Esophagus muscularis mucosa (tissue), 4 donors: ENCODE measurements at regions not wholly inside any gene's neighbourhood (a gene's known extent, or its start where the extent isn't known, plus 50 kb on each side); places are given as distances from the start of the nearest gene placed in this dataset.

Experiments
- DNase-seq: peaks from one replicate; pipeline ENCODE4 v3.0.0-alpha.2; 2017; ENCODE audit errors: extremely low spot score
- H3K27ac ChIP-seq, 4 donors: fragments of 200-600 bp; sonication (generic); replicated peaks in 1 of 4; 1 replicate in 3 of 4; 2 replicates in 1 of 4; pipeline ENCODE4 v1.5.1; 2016 to 2019; ENCODE audit warnings: mild to moderate bottlenecking in 1 of 4
- H3K27me3 ChIP-seq, 4 donors: fragments of 200-600 bp; sonication (generic); one replicate each; pipeline versions ENCODE4 v1.5.1 to v1.6.0; 2016 to 2019
- H3K36me3 ChIP-seq, 4 donors: fragments of 200-600 bp; sonication (generic); one replicate each; pipeline ENCODE4 v1.5.1; 2016 to 2019
- H3K4me1 ChIP-seq, 4 donors: fragments of 200-600 bp; sonication (generic); one replicate each; pipeline ENCODE4 v1.5.1; 2016 to 2019
- H3K4me3 ChIP-seq, 4 donors: fragments of 200-600 bp; sonication (generic); 1 replicate in 2 of 4; 2 replicates in 2 of 4; pipeline ENCODE4 v1.5.1; 2016 to 2019; ENCODE audit warnings: mild to moderate bottlenecking in 4 of 4, moderate library complexity in 1 of 4
- H3K9me3 ChIP-seq, 4 donors: fragments of 200-600 bp; sonication (generic); 1 replicate in 3 of 4; 2 replicates in 1 of 4; pipeline ENCODE4 v1.5.1; 2016 to 2019
- CTCF ChIP-seq, 3 experiments: fragments of 200-600 bp in 2 of 3; fragments of 450-650 bp in 1 of 3; sonication (generic) in 2 of 3; IDR thresholded peaks; one replicate each; pipeline ENCODE4 v1.5.1; 2017 to 2019; ENCODE audit warnings: antibody characterized with exemption in 3 of 3, mild to moderate bottlenecking in 2 of 3, moderate library complexity in 1 of 3
- EP300 ChIP-seq: sonication (generic); formaldehyde crosslinking; IDR thresholded peaks from one replicate; pipeline ENCODE4 v1.6.1; 2017; ENCODE audit warnings: antibody characterized with exemption
- POLR2A ChIP-seq: fragments of 450-650 bp; IDR thresholded peaks from one replicate; pipeline ENCODE4 v1.6.1; 2017; ENCODE audit warnings: antibody characterized with exemption, moderate library complexity, mild to moderate bottlenecking, low read depth
- POLR2AphosphoS5 ChIP-seq, 2 donors: sonication (generic); formaldehyde crosslinking; IDR thresholded peaks; one replicate each; pipeline ENCODE4 v1.6.1; 2017; ENCODE audit warnings: antibody characterized with exemption in 2 of 2
- WGBS: methylation state at CpG from one replicate; pipeline ENCODE4 v1.1.5; 2018; 5-methylcytosine and 5-hydroxymethylcytosine counted together
- intact Hi-C: fragments of 100-400 bp; cut with DNase I; formaldehyde crosslinking; loops from one replicate; pipeline ENCODE4 v1.15.1; 2023

- WGBS: 97% methylated on average over 5 of the region's 5 CpGs
- intact Hi-C loops: no loop called here
- Histone ChIP-seq H3K27ac (no peak overlapping the region), H3K9me3 (no peaks in the 10 kb centered on the region), H3K4me3 (no peak overlapping the region), H3K27me3 (no peaks in the 10 kb centered on the region), H3K4me1 (peaks cover 3 to 14% (median 8%) of the 10 kb centered on the region in 4 donors), H3K36me3 (no peaks in the 10 kb centered on the region)
- TF ChIP-seq EP300: no peak
- no peak for TF ChIP-seq POLR2A
- no peak for TF ChIP-seq POLR2AphosphoS5 (IDR thresholded peaks at IDR 0.05)
- TF ChIP-seq CTCF (IDR thresholded peaks at IDR 0.05): no peak
- no peak for DNase-seq
Observed at GRCh38 chr2:37738266-37738885, 66.9 kb upstream of the CDC42EP3 start.

GRCh38 chr2:37739153-37739552 is 67.7 kb upstream of the CDC42EP3 start:
- Histone ChIP-seq H3K4me3 (no peak overlapping the region), H3K27me3 (no peaks in the 10 kb centered on the region), H3K4me1 (peaks cover 3 to 14% (median 8%) of the 10 kb centered on the region in 4 donors), H3K27ac (no peak overlapping the region), H3K36me3 (no peaks in the 10 kb centered on the region), H3K9me3 (no peaks in the 10 kb centered on the region)
- intact Hi-C loops: no loop called here
- 97% methylated on average over 4 of the region's 4 CpGs for WGBS
- no peak for TF ChIP-seq EP300
- no peak for TF ChIP-seq POLR2AphosphoS5 (IDR thresholded peaks at IDR 0.05)
- no peak for TF ChIP-seq CTCF (IDR thresholded peaks at IDR 0.05)
- TF ChIP-seq POLR2A: no peak
- DNase-seq: no peak

GRCh38 chr2:37740164-37740739 is 68.8 kb upstream of the CDC42EP3 start:
- peaks cover 3 to 6% (median 4%) of the 10 kb centered on the region in 4 donors for H3K4me1 ChIP-seq
- H3K9me3 ChIP-seq: no peaks in the 10 kb centered on the region
- H3K27me3 ChIP-seq: no peaks in the 10 kb centered on the region
- TF ChIP-seq POLR2A (no peak), CTCF (IDR thresholded peaks at IDR 0.05) (no peak), POLR2AphosphoS5 (IDR thresholded peaks at IDR 0.05) (no peak), EP300 (no peak)
- WGBS: 93% methylated on average over 3 of the region's 3 CpGs
- DNase-seq: no peak
- H3K27ac ChIP-seq: no peak overlapping the region
- H3K4me3 ChIP-seq: no peak overlapping the region
- H3K36me3 ChIP-seq: no peaks in the 10 kb centered on the region
- intact Hi-C loops: no loop called here

GRCh38 chr2:37742286-37742685 is 70.8 kb upstream of the CDC42EP3 start:
- H3K27ac ChIP-seq: no peak overlapping the region
- no peak for DNase-seq

More at GRCh38 chr2:37742286-37742685, 70.8 kb upstream of the CDC42EP3 start:
- Histone ChIP-seq H3K4me3 (no peak overlapping the region), H3K36me3 (no peaks in the 10 kb centered on the region), H3K4me1 (no peaks in the 10 kb centered on the region), H3K9me3 (no peaks in the 10 kb centered on the region), H3K27me3 (no peaks in the 10 kb centered on the region)
- intact Hi-C loops: no loop called here
- WGBS: 75% methylated on average over 4 of the region's 4 CpGs
- TF ChIP-seq EP300 (no peak), CTCF (IDR thresholded peaks at IDR 0.05) (no peak), POLR2AphosphoS5 (IDR thresholded peaks at IDR 0.05) (no peak), POLR2A (no peak)
